Peyer's patch (tissue), 4 donors: ENCODE measurements at regions not wholly inside any gene's neighbourhood (a gene's known extent, or its start where the extent isn't known, plus 50 kb on each side); places are given as distances from the start of the nearest gene placed in this dataset.

Source experiments
- CTCF ChIP-seq, 6 experiments: fragments of 450-650 bp in 4 of 6; fragments of 200-600 bp in 2 of 6; sonication (generic) in 1 of 6; IDR thresholded peaks; one replicate each; pipeline ENCODE4 v1.5.1; 2017 to 2019; ENCODE audit warnings: antibody characterized with exemption in 6 of 6, mild to moderate bottlenecking in 3 of 6, moderate library complexity in 1 of 6
- POLR2A ChIP-seq, 2 donors: fragments of 450-650 bp; IDR thresholded peaks; one replicate each; pipeline ENCODE4 v1.5.1; 2017; ENCODE audit warnings: antibody characterized with exemption in 2 of 2, mild to moderate bottlenecking in 2 of 2, moderate library complexity in 2 of 2

GRCh38 chr2:22656426-22656825 lies 728.6 kb upstream of the KLHL29 start:
- TF ChIP-seq POLR2A (IDR thresholded peaks at IDR 0.05) (no peak), CTCF (IDR thresholded peaks at IDR 0.05) (no peak)
